ENCODE measurements at regions not wholly inside any gene's neighbourhood (a gene's known extent, or its start where the extent isn't known, plus 50 kb on each side); places are given as distances from the start of the nearest gene placed in this dataset.

DNA sequence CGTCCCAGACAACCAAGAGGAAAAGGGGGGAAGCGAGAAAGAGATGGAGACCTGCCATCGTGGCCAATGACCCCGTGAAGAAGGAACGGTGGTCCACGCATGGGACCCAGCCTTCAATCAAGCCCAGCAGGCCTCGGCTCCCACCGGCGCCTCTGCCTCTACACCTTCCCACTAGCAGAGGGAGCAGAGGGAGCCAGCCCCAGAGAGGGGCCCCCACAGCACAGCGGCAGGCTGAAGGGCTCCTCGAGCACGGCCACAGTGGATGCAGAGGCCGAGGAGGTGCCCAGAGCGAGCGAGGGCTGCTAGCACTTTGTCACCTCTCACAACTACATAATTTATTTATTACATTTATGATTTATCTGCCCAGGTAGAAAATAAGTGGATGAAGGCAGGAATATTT, 68.4 kb upstream of the TOPAZ1 start (continued):
- TF ChIP-seq CUX1 (IDR thresholded peaks at IDR 0.05; ENCODE audit: insufficient replicate concordance, low read depth, low read length) (no peak), MTA3 (IDR thresholded peaks at IDR 0.05; ENCODE audit: borderline replicate concordance, low read length) (no peak), YBX1 (IDR thresholded peaks at IDR 0.05) (no peak)

GRCh38 chr3:44175070-44175469, 66.6 kb upstream of the TOPAZ1 start:
- intact Hi-C loops (cut with micrococcal nuclease; ENCODE audit: unreplicated experiment): no loop called here
- POLR2A ChIA-PET: no interaction called here
- no peaks in the 10 kb centered on the region for H3K36me3 ChIP-seq (ENCODE audit: control insufficient read depth in 2 of 2, insufficient read depth in 2 of 2, low read length in 1 of 2)
- no peak overlapping the region for H2AFZ ChIP-seq (ENCODE audit: control insufficient read depth, low read depth, low read length)
- no peaks in the 10 kb centered on the region for H3K9me3 ChIP-seq (replicated peaks; ENCODE audit: control insufficient read depth, insufficient read depth, low read length)
- no peak overlapping the region for H3K27ac ChIP-seq (ENCODE audit: control insufficient read depth, insufficient read depth)
- H4K20me1 ChIP-seq (ENCODE audit: control insufficient read depth, insufficient read depth): no peaks in the 10 kb centered on the region
- no peaks in the 10 kb centered on the region for H3K4me1 ChIP-seq (ENCODE audit: control insufficient read depth, insufficient read depth, low read length)
- no peaks in the 10 kb centered on the region for H3K79me2 ChIP-seq (ENCODE audit: control insufficient read depth, insufficient read depth, low read length)
- ATAC-seq (no peak), DNase-seq (ENCODE audit: low read depth, low spot score) (no peak), FAIRE-seq (no peak)
- no peaks in the 10 kb centered on the region for H3K27me3 ChIP-seq (replicated peaks in 1 of 2; ENCODE audit: control insufficient read depth in 2 of 2, insufficient read depth in 2 of 2, low read length in 1 of 2)
- H3K4me3 ChIP-seq: no peak overlapping the region
- no TSS peak for BruUV-seq (replicated peaks)
- H3K9ac ChIP-seq (ENCODE audit: control insufficient read depth, insufficient read depth, low read length): no peak overlapping the region
- CTCF ChIA-PET: interaction anchor here (0.7 to 1.2 kb wide), 3 partner anchors 61 to 320 kb away, joined by 3 to 4 read pairs (median 3); no protein-coding TSS in a partner anchor
- 13% methylated on average over 2 of the region's 2 CpGs for WGBS (ENCODE audit: insufficient coverage, insufficient replicate concordance, low lambda C conversion rate, missing lambda C conversion rate)
- in situ Hi-C loops (cut with MboI): no loop called here
- SMC1A ChIA-PET (ENCODE audit: uncharacterized antibody, unreplicated experiment): no interaction called here
- RAD21 ChIA-PET (ENCODE audit: unreplicated experiment): no interaction called here
- no peak overlapping the region for H3K4me2 ChIP-seq (ENCODE audit: control insufficient read depth, insufficient read depth)
- TF ChIP-seq E4F1 (IDR thresholded peaks at IDR 0.05; ENCODE audit: borderline replicate concordance, partially characterized antibody) (no peak), ZBED1 (IDR thresholded peaks at IDR 0.05; ENCODE audit: borderline replicate concordance) (no peak), POLR2A (IDR thresholded peaks at IDR 0.05; ENCODE audit: low read depth, low read length) (no peak), ZNF274 (IDR thresholded peaks at IDR 0.05; ENCODE audit: insufficient read depth, insufficient read length) (no peak), SMAD1 (IDR thresholded peaks at IDR 0.05; ENCODE audit: low read depth, partially characterized antibody) (no peak), NFIC (IDR thresholded peaks at IDR 0.05; ENCODE audit: low read depth, low read length) (no peak), EGR1 (IDR thresholded peaks at IDR 0.05; ENCODE audit: borderline replicate concordance in 1 of 2, low read depth in 2 of 2, low read length in 2 of 2) (no peak), EZH2 (IDR thresholded peaks at IDR 0.05; ENCODE audit: borderline replicate concordance, control insufficient read depth, low read depth, low read length) (no peak), NRF1 (conservative IDR thresholded peaks at IDR 0.05; ENCODE audit: low read depth, low read length) (no peak), CREB1 (IDR thresholded peaks at IDR 0.05; ENCODE audit: low read depth) (no peak), SP1 (IDR thresholded peaks at IDR 0.05; ENCODE audit: low read depth, low read length) (no peak), EP300 (IDR thresholded peaks at IDR 0.05; ENCODE audit: borderline replicate concordance in 1 of 2, control insufficient read depth in 1 of 2, low read depth in 2 of 2, low read length in 2 of 2) (no peak), ATF3 (IDR thresholded peaks at IDR 0.05; ENCODE audit: borderline replicate concordance, extremely low read depth, low read depth, low read length) (no peak), STAT3 (IDR thresholded peaks at IDR 0.05; ENCODE audit: low read depth, low read length) (no peak)
